NCI-H1092 (cell line): ENCODE measurements at regions not wholly inside any gene's neighbourhood (a gene's known extent, or its start where the extent isn't known, plus 50 kb on each side); places are given as distances from the start of the nearest gene placed in this dataset.
"Not testable (repeated sequence)": the region's sequence is repeated elsewhere in the genome, so short reads cannot be mapped to it uniquely, and the experiment has no call there.

Source experiments
- DNase-seq: peaks from one replicate; lab custom pipeline; 2025; lab: John Stamatoyannopoulos, UW

GRCh38 chr15:69917056-69917455 lies 180.7 kb downstream of the TLE3 start:
- DNase-seq, result no peak

GRCh38 chr15:69919816-69920215 lies 177.9 kb downstream of the TLE3 start:
- DNase-seq, result no peak

- DNase-seq, result no peak
Observed at GRCh38 chr15:69920221-69920620, 177.5 kb downstream of the TLE3 start.

- no peak for DNase-seq
Observed at GRCh38 chr15:69921626-69922619, 175.8 kb downstream of the TLE3 start.

- DNase-seq, result no peak
Observed at GRCh38 chr15:69924531-69924930, 173.2 kb downstream of the TLE3 start.

GRCh38 chr15:69926006-69926405 lies 171.7 kb downstream of the TLE3 start:
- no peak for DNase-seq

- DNase-seq, result no peak
Observed at GRCh38 chr15:69926721-69927120, 171.0 kb downstream of the TLE3 start.

- DNase-seq, result not testable (repeated sequence)
Observed at GRCh38 chr15:69928890-69929289, 168.8 kb downstream of the TLE3 start.

GRCh38 chr15:69929905-69930630 lies 167.6 kb downstream of the TLE3 start:
- DNase-seq, result no peak

GRCh38 chr15:69930754-69931153 lies 167.0 kb downstream of the TLE3 start:
- no peak for DNase-seq

- DNase-seq, result no peak
Observed at GRCh38 chr15:69931156-69931555, 166.6 kb downstream of the TLE3 start.

GRCh38 chr15:69934607-69935006 lies 163.1 kb downstream of the TLE3 start:
- DNase-seq, result no peak

GRCh38 chr15:69939513-69940440 lies 157.9 kb downstream of the TLE3 start:
- no peak for DNase-seq

GRCh38 chr15:69940441-69941300 lies 157.0 kb downstream of the TLE3 start:
- no peak for DNase-seq

- DNase-seq, result no peak
Observed at GRCh38 chr15:69941301-69941605, 156.5 kb downstream of the TLE3 start.

- DNase-seq, result no peak
Observed at GRCh38 chr15:69941706-69942495, 155.8 kb downstream of the TLE3 start.

- no peak for DNase-seq
Observed at GRCh38 chr15:69943637-69944036, 154.1 kb downstream of the TLE3 start.

- DNase-seq, result no peak
Observed at GRCh38 chr15:69945729-69946128, 152.0 kb downstream of the TLE3 start.

- DNase-seq, result no peak
Observed at GRCh38 chr15:69946870-69947269, 150.8 kb downstream of the TLE3 start.

GRCh38 chr15:69947394-69947793 lies 150.3 kb downstream of the TLE3 start:
- no peak for DNase-seq
